ENCODE measurements at regions not wholly inside any gene's neighbourhood (a gene's known extent, or its start where the extent isn't known, plus 50 kb on each side); places are given as distances from the start of the nearest gene placed in this dataset.

DNA sequence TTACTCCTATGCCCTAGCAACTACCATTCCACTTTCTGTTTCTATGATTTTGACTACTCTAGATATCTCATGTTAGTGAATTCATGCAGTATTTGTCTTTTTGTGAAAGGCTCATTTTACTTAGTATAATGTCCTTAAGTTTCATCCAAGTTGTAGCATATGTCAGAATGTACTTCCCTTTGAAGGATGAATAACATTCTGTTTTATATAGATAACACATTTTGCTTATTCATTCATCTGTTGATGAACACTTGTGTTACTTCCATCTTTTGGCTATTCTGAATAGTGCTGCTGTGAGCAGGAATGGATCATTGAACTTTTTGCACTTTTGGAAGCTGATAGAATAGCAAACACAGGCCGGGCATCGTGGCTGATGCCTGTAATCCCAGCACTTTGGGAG is 140.2 kb upstream of the MYO10 start:
- TF ChIP-seq, protein P1, sequence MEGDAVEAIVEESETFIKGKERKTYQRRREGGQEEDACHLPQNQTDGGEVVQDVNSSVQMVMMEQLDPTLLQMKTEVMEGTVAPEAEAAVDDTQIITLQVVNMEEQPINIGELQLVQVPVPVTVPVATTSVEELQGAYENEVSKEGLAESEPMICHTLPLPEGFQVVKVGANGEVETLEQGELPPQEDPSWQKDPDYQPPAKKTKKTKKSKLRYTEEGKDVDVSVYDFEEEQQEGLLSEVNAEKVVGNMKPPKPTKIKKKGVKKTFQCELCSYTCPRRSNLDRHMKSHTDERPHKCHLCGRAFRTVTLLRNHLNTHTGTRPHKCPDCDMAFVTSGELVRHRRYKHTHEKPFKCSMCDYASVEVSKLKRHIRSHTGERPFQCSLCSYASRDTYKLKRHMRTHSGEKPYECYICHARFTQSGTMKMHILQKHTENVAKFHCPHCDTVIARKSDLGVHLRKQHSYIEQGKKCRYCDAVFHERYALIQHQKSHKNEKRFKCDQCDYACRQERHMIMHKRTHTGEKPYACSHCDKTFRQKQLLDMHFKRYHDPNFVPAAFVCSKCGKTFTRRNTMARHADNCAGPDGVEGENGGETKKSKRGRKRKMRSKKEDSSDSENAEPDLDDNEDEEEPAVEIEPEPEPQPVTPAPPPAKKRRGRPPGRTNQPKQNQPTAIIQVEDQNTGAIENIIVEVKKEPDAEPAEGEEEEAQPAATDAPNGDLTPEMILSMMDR (IDR thresholded peaks at IDR 0.05; ENCODE audit: low read length), result no peak
- no peak for TF ChIP-seq EZH2phosphoT487 (IDR thresholded peaks at IDR 0.05; ENCODE audit: low read length)
- no peak for TF ChIP-seq EZH2 (optimal IDR thresholded peaks at IDR 0.05; ENCODE audit: low read depth, low read length)
- DNase-seq, result no peak

DNA sequence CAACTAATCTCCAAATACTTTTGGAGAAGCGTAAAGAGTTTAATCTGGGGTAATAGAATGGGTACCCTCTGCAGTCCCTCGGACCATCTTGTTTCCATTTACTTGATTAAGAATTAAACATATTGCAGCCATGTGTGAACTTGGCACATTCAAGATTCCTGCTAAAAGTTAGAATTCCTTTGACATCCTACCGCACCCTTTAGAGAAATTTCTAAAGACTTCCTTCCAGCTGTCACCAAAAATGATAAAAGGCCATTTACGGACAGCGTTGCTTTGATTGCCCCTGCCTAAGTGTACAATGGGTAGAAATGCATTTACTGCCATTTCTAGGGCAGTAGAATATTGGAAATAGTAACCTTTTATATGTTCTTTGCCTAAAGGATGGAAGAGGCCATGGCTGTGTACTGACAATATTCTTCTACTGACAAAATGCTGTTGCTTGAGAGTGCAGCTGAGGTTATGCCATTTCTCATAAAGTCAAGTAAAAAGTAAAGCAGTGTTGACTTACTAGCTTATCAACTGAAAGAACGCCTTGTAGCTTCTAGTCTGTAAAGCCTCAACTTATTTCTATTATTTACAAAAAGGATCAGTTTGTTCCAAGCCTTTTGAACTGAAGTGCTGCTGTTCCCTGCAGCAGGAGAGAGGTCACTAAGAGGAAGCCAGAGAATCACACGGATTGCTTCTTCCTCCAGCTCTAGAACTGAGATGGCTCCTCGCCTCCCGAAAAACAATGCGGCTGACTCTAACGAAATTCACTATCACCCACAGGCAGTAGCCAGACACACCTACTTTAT is 139.8 kb upstream of the BASP1 start:
- no peaks in the 10 kb centered on the region for H3K9me3 ChIP-seq (replicated peaks; ENCODE audit: insufficient read depth, low read length)
- no peaks in the 10 kb centered on the region for H3K27me3 ChIP-seq (replicated peaks; ENCODE audit: insufficient read depth, low read length)
- H3K36me3 ChIP-seq (replicated peaks; ENCODE audit: insufficient read depth, low read length), result no peaks in the 10 kb centered on the region
- no peaks in the 10 kb centered on the region for H3F3A ChIP-seq (ENCODE audit: insufficient read depth, low read length)
- no peak overlapping the region for H3K4me3 ChIP-seq (ENCODE audit: low read length)
- H3K9me2 ChIP-seq (replicated peaks; ENCODE audit: insufficient read depth, low read length), result no peaks in the 10 kb centered on the region
- no peak overlapping the region for H3K9ac ChIP-seq (ENCODE audit: low read length)
- no peak for TF ChIP-seq EZH2phosphoT487 (IDR thresholded peaks at IDR 0.05; ENCODE audit: low read length)
- TF ChIP-seq, protein P1 (IDR thresholded peaks at IDR 0.05; ENCODE audit: low read length), result no peak
- TF ChIP-seq EZH2 (optimal IDR thresholded peaks at IDR 0.05; ENCODE audit: low read depth, low read length), result no peak
- no peak overlapping the region for H2AFZ ChIP-seq (ENCODE audit: low read length)
- no peaks in the 10 kb centered on the region for H3K79me2 ChIP-seq (ENCODE audit: low read length)
- H3K4me1 ChIP-seq (ENCODE audit: low read length), result no peaks in the 10 kb centered on the region
- no peaks in the 10 kb centered on the region for H4K20me1 ChIP-seq (ENCODE audit: insufficient read depth, low read length)
- no peak for DNase-seq
- no peak overlapping the region for H3K4me2 ChIP-seq (ENCODE audit: low read depth, low read length)
- H3K27ac ChIP-seq (ENCODE audit: low read length), result no peak overlapping the region

More for the DNA sequence above, 140.2 kb upstream of the MYO10 start:
- no peaks in the 10 kb centered on the region for H3K36me3 ChIP-seq (replicated peaks; ENCODE audit: insufficient read depth, low read length)
- no peaks in the 10 kb centered on the region for H3K27me3 ChIP-seq (replicated peaks; ENCODE audit: insufficient read depth, low read length)
- no peak overlapping the region for H3K9ac ChIP-seq (ENCODE audit: low read length)
- H3K27ac ChIP-seq (ENCODE audit: low read length), result no peak overlapping the region
- H3K9me2 ChIP-seq (replicated peaks; ENCODE audit: insufficient read depth, low read length), result no peaks in the 10 kb centered on the region
- no peaks in the 10 kb centered on the region for H3F3A ChIP-seq (ENCODE audit: insufficient read depth, low read length)
- no peaks in the 10 kb centered on the region for H3K79me2 ChIP-seq (ENCODE audit: low read length)
- H3K4me3 ChIP-seq (ENCODE audit: low read length), result no peak overlapping the region
- H4K20me1 ChIP-seq (ENCODE audit: insufficient read depth, low read length), result no peaks in the 10 kb centered on the region
- no peaks in the 10 kb centered on the region for H3K9me3 ChIP-seq (replicated peaks; ENCODE audit: insufficient read depth, low read length)
- H2AFZ ChIP-seq (ENCODE audit: low read length), result no peak overlapping the region
- H3K4me1 ChIP-seq (ENCODE audit: low read length), result no peaks in the 10 kb centered on the region
- H3K4me2 ChIP-seq (ENCODE audit: low read depth, low read length), result no peak overlapping the region

DNA sequence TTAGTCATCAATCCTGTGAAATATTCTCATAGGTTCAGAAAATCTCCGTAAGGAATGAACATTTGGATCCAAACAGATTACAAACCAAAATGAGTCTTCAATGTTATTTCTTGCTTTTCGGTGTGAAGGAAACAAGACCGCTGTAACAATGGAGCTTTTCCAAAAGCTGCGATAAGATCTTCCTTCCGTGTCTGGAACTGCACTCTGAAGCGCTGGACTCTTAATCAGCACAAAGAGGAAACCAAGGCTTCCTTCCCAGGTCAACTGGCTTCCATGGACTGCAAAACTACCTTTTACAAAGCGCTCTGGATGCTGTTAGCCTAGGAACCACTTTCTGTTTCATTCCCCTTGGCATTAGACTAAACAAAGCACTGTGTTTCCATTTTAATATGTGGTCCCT is 137.9 kb upstream of the BASP1 start:
- Histone ChIP-seq H3K79me2 (ENCODE audit: low read length) (no peaks in the 10 kb centered on the region), H3K9me3 (replicated peaks; ENCODE audit: insufficient read depth, low read length) (no peaks in the 10 kb centered on the region), H3F3A (ENCODE audit: insufficient read depth, low read length) (no peaks in the 10 kb centered on the region), H3K27ac (ENCODE audit: low read length) (no peak overlapping the region), H3K4me2 (ENCODE audit: low read depth, low read length) (no peak overlapping the region), H3K4me1 (ENCODE audit: low read length) (no peaks in the 10 kb centered on the region), H2AFZ (ENCODE audit: low read length) (no peak overlapping the region), H3K9ac (ENCODE audit: low read length) (no peak overlapping the region), H4K20me1 (ENCODE audit: insufficient read depth, low read length) (no peaks in the 10 kb centered on the region), H3K36me3 (replicated peaks; ENCODE audit: insufficient read depth, low read length) (no peaks in the 10 kb centered on the region), H3K27me3 (replicated peaks; ENCODE audit: insufficient read depth, low read length) (no peaks in the 10 kb centered on the region), H3K4me3 (ENCODE audit: low read length) (no peak overlapping the region), H3K9me2 (replicated peaks; ENCODE audit: insufficient read depth, low read length) (no peaks in the 10 kb centered on the region)
- no peak for TF ChIP-seq EZH2 (optimal IDR thresholded peaks at IDR 0.05; ENCODE audit: low read depth, low read length)
- TF ChIP-seq, protein P1 (IDR thresholded peaks at IDR 0.05; ENCODE audit: low read length), result no peak
- no peak for TF ChIP-seq EZH2phosphoT487 (IDR thresholded peaks at IDR 0.05; ENCODE audit: low read length)
- no peak for DNase-seq
